Neural progenitor cell (in vitro differentiated cells): ENCODE measurements at regions not wholly inside any gene's neighbourhood (a gene's known extent, or its start where the extent isn't known, plus 50 kb on each side); places are given as distances from the start of the nearest gene placed in this dataset.

Source experiments
- DNase-seq: peaks from one replicate; pipeline ENCODE4 v3.0.0-alpha.2; 2016; ENCODE audit warnings: low spot score
- H2AFZ ChIP-seq: fragments of 200-600 bp; sonication (generic); replicated peaks from 2 replicates; pipeline ENCODE4 v1.6.1; 2016; ENCODE audit warnings: antibody characterized with exemption
- H3F3A ChIP-seq: fragments of 200-600 bp; sonication (generic); 2 replicates; pipeline ENCODE4 v1.6.1; 2016; ENCODE audit warnings: antibody characterized with exemption, low read depth
- H3K27ac ChIP-seq: fragments of 200-600 bp; sonication (generic); 2 replicates; pipeline ENCODE4 v1.5.1; 2016; ENCODE audit warnings: mild to moderate bottlenecking
- H3K27me3 ChIP-seq: fragments of 200-600 bp; sonication (generic); 2 replicates; pipeline ENCODE4 v1.6.1; 2016; ENCODE audit warnings: mild to moderate bottlenecking, moderate library complexity
- H3K36me3 ChIP-seq: fragments of 200-600 bp; sonication (generic); 2 replicates; pipeline ENCODE4 v1.5.1; 2016
- H3K4me1 ChIP-seq: fragments of 200-600 bp; sonication (generic); 2 replicates; pipeline ENCODE4 v1.6.1; 2016; ENCODE audit warnings: mixed run types
- H3K4me2 ChIP-seq: fragments of 200-600 bp; sonication (generic); 2 replicates; pipeline ENCODE4 v1.6.1; 2016
- H3K4me3 ChIP-seq: fragments of 200-600 bp; sonication (generic); 2 replicates; pipeline ENCODE4 v1.5.1; 2016
- H3K79me2 ChIP-seq: fragments of 200-600 bp; sonication (generic); 2 replicates; pipeline ENCODE4 v1.6.1; 2016; ENCODE audit warnings: low read depth
- H3K9ac ChIP-seq: fragments of 200-600 bp; sonication (generic); 2 replicates; pipeline ENCODE4 v1.6.1; 2016
- H3K9me3 ChIP-seq: fragments of 200-600 bp; sonication (generic); 2 replicates; pipeline ENCODE4 v1.5.1; 2016; ENCODE audit warnings: low read depth
- H4K20me1 ChIP-seq: fragments of 200-600 bp; sonication (generic); 2 replicates; pipeline ENCODE4 v1.6.1; 2016; ENCODE audit warnings: low read depth
- H3K27ac Mint-ChIP-seq: 3 replicates; pipeline ENCODE4 v1.8.0; 2021; ENCODE audit warnings: mixed read lengths
- H3K27me3 Mint-ChIP-seq: 2 replicates; pipeline ENCODE4 v1.8.0; 2022; ENCODE audit warnings: low read depth, mild to moderate bottlenecking, inconsistent platforms, moderate library complexity, mixed read lengths; ENCODE audit not compliant: insufficient read depth
- H3K36me3 Mint-ChIP-seq: 3 replicates; pipeline ENCODE4 v1.8.0; 2021; ENCODE audit warnings: mixed read lengths
- H3K4me1 Mint-ChIP-seq: 3 replicates; pipeline ENCODE4 v1.8.0; 2021; ENCODE audit warnings: mixed read lengths
- H3K4me3 Mint-ChIP-seq: 3 replicates; pipeline ENCODE4 v1.8.0; 2021; ENCODE audit warnings: mild to moderate bottlenecking, moderate library complexity, mixed read lengths
- H3K9me3 Mint-ChIP-seq: 3 replicates; pipeline ENCODE4 v1.8.0; 2020; ENCODE audit warnings: mixed read lengths
- EZH2 ChIP-seq: fragments of 200-600 bp; sonication (generic); IDR thresholded peaks from 2 replicates; pipeline ENCODE4 v1.6.1; 2017; ENCODE audit warnings: antibody characterized with exemption, mild to moderate bottlenecking, moderate library complexity
- EZH2phosphoT487 ChIP-seq: fragments of 200-600 bp; sonication (generic); IDR thresholded peaks from 2 replicates; pipeline ENCODE4 v1.6.1; 2017; ENCODE audit warnings: antibody characterized with exemption
- TF ChIP-seq, protein P1 (sequence below): fragments of 200-600 bp; sonication (generic); IDR thresholded peaks from 2 replicates; pipeline ENCODE4 v1.5.1; 2017; ENCODE audit warnings: antibody characterized with exemption, mild to moderate bottlenecking

DNA sequence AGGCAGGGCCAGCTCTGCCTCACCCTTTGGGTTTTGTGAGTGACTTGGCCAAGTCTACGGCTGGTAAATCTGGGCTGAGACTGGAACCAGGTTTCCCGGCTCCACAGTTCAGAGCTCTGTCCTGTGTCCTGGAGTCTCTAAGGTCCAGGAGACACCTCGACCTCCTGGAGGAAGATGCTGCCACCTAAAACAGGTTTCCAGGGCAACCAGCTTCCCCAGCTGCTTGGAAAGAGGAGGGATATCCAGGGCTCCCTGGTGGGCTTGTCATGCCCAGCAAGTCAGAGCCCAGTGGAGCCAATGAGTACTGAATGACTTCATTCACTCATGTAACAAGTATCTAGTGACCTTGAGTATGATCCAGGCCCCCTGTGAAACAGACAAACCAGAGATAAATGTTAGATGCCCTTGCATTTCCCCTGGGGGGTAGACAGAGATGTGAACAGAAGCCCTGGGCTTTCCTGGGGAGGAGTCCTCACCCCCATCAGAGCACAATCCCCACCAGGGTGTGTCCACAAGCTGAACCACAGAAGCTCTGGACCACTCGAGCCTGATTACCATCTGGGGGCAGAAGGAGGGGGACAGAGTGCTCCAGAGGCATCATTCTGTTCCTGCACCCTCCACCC is 181.2 kb upstream of the RAB4A start:
- peaks cover 37% of the 10 kb centered on the region for H3K4me1 ChIP-seq
- H2AFZ ChIP-seq: no peak overlapping the region
- peaks cover 17% of the 10 kb centered on the region for H3F3A ChIP-seq
- no peaks in the 10 kb centered on the region for H3K27me3 ChIP-seq
- Mint-ChIP-seq H3K9me3 (peaks cover 2% of the 10 kb centered on the region), H3K27ac (no peak overlapping the region), H3K4me1 (peaks cover 41% of the 10 kb centered on the region), H3K4me3 (no peak overlapping the region), H3K36me3 (no peaks in the 10 kb centered on the region), H3K27me3 (peaks cover 7% of the 10 kb centered on the region)
- TF ChIP-seq EZH2 (no peak), EZH2phosphoT487 (no peak)
- TF ChIP-seq, protein P1, sequence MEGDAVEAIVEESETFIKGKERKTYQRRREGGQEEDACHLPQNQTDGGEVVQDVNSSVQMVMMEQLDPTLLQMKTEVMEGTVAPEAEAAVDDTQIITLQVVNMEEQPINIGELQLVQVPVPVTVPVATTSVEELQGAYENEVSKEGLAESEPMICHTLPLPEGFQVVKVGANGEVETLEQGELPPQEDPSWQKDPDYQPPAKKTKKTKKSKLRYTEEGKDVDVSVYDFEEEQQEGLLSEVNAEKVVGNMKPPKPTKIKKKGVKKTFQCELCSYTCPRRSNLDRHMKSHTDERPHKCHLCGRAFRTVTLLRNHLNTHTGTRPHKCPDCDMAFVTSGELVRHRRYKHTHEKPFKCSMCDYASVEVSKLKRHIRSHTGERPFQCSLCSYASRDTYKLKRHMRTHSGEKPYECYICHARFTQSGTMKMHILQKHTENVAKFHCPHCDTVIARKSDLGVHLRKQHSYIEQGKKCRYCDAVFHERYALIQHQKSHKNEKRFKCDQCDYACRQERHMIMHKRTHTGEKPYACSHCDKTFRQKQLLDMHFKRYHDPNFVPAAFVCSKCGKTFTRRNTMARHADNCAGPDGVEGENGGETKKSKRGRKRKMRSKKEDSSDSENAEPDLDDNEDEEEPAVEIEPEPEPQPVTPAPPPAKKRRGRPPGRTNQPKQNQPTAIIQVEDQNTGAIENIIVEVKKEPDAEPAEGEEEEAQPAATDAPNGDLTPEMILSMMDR: no peak
- no peaks in the 10 kb centered on the region for H4K20me1 ChIP-seq
- no peak for DNase-seq
- no peaks in the 10 kb centered on the region for H3K79me2 ChIP-seq
- H3K27ac ChIP-seq: no peak overlapping the region
- H3K9me3 ChIP-seq: no peaks in the 10 kb centered on the region
- no peaks in the 10 kb centered on the region for H3K36me3 ChIP-seq
- H3K9ac ChIP-seq: no peak overlapping the region
- no peak overlapping the region for H3K4me3 ChIP-seq
- no peak overlapping the region for H3K4me2 ChIP-seq

DNA sequence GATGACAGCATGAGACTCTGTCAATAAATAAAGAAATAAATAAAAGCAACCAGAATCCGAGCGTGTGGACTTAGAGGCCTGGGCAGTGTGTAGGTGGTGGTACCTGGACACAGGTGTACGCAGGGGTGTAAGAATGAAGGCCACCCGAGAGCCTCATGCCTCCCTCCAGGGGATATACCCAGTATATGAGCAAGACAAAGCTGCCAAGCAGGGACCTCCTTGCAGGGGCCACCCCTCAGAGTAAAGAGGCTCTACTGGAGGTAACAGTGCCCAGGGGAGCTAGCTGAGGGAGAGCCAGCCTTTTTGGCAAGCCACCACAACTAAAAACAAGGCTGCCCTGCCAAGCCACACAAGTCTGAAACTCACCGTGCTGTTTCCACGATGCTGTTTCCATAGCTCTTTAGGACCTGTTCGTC is 179.2 kb upstream of the RAB4A start:
- H3K9me3 ChIP-seq: peaks cover 4% of the 10 kb centered on the region
- peaks cover 32% of the 10 kb centered on the region for H3K4me1 ChIP-seq
- peak overlapping the region; percentile 85 for H2AFZ ChIP-seq
- no peak overlapping the region for H3K4me3 ChIP-seq
- DNase-seq: no peak
- Mint-ChIP-seq H3K4me1 (peaks cover 39% of the 10 kb centered on the region), H3K27ac (peak overlapping the region; percentile 60), H3K36me3 (no peaks in the 10 kb centered on the region), H3K9me3 (peaks cover 9% of the 10 kb centered on the region), H3K4me3 (no peak overlapping the region), H3K27me3 (peaks cover 10% of the 10 kb centered on the region)
- peak overlapping the region; percentile 28 for H3K4me2 ChIP-seq
- H3F3A ChIP-seq: peaks cover 17% of the 10 kb centered on the region
- H3K79me2 ChIP-seq: no peaks in the 10 kb centered on the region
- H4K20me1 ChIP-seq: no peaks in the 10 kb centered on the region
- H3K27me3 ChIP-seq: no peaks in the 10 kb centered on the region
- H3K9ac ChIP-seq: no peak overlapping the region
- H3K27ac ChIP-seq: no peak overlapping the region
- H3K36me3 ChIP-seq: no peaks in the 10 kb centered on the region
- TF ChIP-seq, protein P1: no peak
- TF ChIP-seq EZH2phosphoT487 (no peak), EZH2 (no peak)

DNA sequence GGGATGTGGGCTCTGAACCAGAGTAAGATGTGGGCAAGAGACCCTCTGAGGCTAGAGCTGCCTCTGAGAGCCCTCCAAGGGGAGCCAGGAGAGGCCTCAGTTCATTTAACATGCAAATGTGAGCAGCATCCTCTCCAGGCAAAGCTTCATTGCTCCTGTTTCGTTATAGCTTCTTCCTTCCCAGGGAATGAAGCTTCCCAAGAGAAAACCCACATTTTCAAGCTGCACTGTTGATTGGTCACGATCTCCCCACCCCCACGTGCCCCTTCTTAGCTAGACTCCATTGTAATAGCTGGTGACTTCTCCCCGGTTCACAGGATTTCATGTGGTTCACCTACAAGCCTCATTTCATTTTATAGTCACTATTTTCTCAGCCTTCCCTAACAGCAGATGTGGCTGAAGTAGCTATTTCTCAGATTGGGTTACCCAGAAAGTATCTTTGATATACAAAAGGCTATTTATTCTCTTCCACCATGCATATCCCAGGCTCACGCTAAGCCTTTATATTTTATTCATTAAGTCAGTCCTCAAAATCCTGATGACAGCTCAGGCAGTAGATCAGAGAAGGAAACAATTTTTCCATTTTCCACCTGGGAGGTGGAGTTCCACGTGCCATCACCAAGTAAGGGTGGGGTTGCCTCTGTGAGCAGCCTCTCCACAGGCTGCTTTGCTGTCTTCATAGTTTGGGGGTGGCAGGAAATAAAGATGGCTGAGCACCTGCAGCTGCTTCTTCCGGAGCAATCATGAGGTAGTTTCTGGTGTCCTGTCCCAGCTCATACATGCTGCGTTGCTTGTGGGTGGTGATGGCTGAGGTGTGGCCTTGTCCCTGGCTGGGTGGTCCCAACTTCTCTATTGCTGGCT is 178.3 kb upstream of the RAB4A start:
- no peaks in the 10 kb centered on the region for H3K27me3 ChIP-seq
- no peaks in the 10 kb centered on the region for H4K20me1 ChIP-seq
- no peaks in the 10 kb centered on the region for H3K36me3 Mint-ChIP-seq

More for the DNA sequence above, 178.3 kb upstream of the RAB4A start:
- TF ChIP-seq EZH2phosphoT487 (no peak), EZH2 (no peak)
- TF ChIP-seq, protein P1: no peak
- Histone ChIP-seq H3K79me2 (no peaks in the 10 kb centered on the region), H3K36me3 (no peaks in the 10 kb centered on the region), H3K9me3 (peaks cover 4% of the 10 kb centered on the region), H3K4me2 (peak overlapping the region; percentile 28), H3K9ac (no peak overlapping the region), H2AFZ (peak overlapping the region; percentile 85), H3K27ac (no peak overlapping the region), H3K4me3 (no peak overlapping the region), H3K4me1 (peaks cover 30% of the 10 kb centered on the region), H3F3A (peaks cover 17% of the 10 kb centered on the region)
- Mint-ChIP-seq H3K4me1 (peaks cover 36% of the 10 kb centered on the region), H3K27ac (no peak overlapping the region), H3K9me3 (peaks cover 10% of the 10 kb centered on the region), H3K4me3 (no peak overlapping the region), H3K27me3 (peaks cover 10% of the 10 kb centered on the region)
- no peak for DNase-seq
